ENCODE measurements at regions not wholly inside any gene's neighbourhood (a gene's known extent, or its start where the extent isn't known, plus 50 kb on each side); places are given as distances from the start of the nearest gene placed in this dataset.

GRCh38 chr1:170290991-170291390, 145.2 kb downstream of the NTMT2 start:
- DNase-seq: no peak
- H3K9me3 ChIP-seq: no peaks in the 10 kb centered on the region
- TF ChIP-seq CTCF (IDR thresholded peaks at IDR 0.05): no peak
- no peak for TF ChIP-seq POLR2A (IDR thresholded peaks at IDR 0.05)
- H3K27me3 ChIP-seq: no peaks in the 10 kb centered on the region
- intact Hi-C loops (cut with DNase I; ENCODE audit: low total_unique reads): no loop called here
- no peak overlapping the region for H3K27ac ChIP-seq
- H3K36me3 ChIP-seq: no peaks in the 10 kb centered on the region
- no peaks in the 10 kb centered on the region for H3K4me1 ChIP-seq
- no peak overlapping the region for H3K4me3 ChIP-seq

DNA sequence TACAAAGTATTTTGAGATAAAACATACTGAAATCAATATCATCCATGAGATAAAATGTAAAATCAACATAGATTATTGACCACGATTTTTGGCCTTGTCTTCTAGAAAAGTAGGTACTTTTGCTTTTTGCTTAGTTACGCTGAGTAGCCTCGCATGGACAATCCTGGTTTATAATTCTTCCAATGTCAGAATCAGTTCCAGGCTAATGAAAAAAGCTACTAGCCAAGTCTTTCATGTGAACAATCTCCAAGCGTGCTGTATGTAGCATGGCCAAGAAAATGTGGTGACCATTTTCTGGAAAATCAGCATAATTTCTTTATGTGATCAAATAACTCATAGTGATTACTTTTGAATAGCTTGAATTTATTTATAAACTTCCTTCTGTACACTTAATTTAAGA, 145.8 kb downstream of the NTMT2 start:
- H3K27me3 ChIP-seq: no peaks in the 10 kb centered on the region
- H3K27ac ChIP-seq: no peak overlapping the region
- H3K4me1 ChIP-seq: no peaks in the 10 kb centered on the region
- DNase-seq: no peak
- H3K36me3 ChIP-seq: no peaks in the 10 kb centered on the region
- intact Hi-C loops (cut with DNase I; ENCODE audit: low total_unique reads): no loop called here
- H3K9me3 ChIP-seq: no peaks in the 10 kb centered on the region
- no peak overlapping the region for H3K4me3 ChIP-seq
- TF ChIP-seq CTCF (IDR thresholded peaks at IDR 0.05) (no peak), POLR2A (IDR thresholded peaks at IDR 0.05) (no peak)

DNA sequence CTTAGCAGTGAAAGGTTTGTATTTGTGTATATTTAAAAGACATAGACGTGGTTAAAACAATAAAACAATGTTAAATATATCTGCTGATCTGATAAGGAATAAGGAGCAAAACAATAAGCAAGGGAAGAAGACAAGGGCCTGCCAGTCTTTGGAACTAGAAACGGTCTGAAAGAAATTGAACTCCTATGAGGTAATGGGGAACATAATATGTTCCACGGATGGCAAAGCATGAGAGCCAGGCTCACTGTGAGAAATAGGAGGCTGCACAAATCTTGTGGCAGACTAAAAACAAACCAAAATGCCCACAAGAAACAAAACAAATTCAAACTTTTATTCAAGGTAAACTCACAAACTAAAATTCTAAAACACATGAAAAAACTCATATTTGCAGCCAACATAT, 150.5 kb downstream of the NTMT2 start:
- no peaks in the 10 kb centered on the region for H3K27me3 ChIP-seq
- no peak overlapping the region for H3K27ac ChIP-seq

DNA sequence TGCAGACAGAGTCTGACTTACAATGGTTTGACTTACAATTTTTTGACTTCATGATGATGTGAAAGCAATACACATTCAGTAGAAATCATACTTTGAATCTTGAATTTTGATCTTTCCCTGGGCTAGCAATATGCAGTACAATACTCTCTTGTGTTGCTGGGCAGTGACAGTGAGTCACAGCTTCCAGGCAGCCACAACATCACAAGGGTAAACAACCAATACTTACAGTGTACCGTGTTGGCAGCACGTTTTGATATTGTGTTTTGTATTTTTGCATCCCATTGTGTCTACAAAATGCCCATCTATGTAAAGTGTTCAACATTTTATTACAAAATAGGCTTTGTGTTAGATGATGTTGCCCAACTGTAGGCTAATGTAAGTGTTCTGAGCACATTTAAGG, 150.9 kb downstream of the NTMT2 start:
- H3K36me3 ChIP-seq: no peaks in the 10 kb centered on the region
- no peak overlapping the region for H3K27ac ChIP-seq
- H3K9me3 ChIP-seq: no peaks in the 10 kb centered on the region
- H3K27me3 ChIP-seq: no peaks in the 10 kb centered on the region
- TF ChIP-seq CTCF (IDR thresholded peaks at IDR 0.05) (no peak), POLR2A (IDR thresholded peaks at IDR 0.05) (no peak)
- no peak overlapping the region for H3K4me3 ChIP-seq
- no peak for DNase-seq
- intact Hi-C loops (cut with DNase I; ENCODE audit: low total_unique reads): no loop called here
- no peaks in the 10 kb centered on the region for H3K4me1 ChIP-seq

More for the DNA sequence above, 150.5 kb downstream of the NTMT2 start:
- Histone ChIP-seq H3K4me3 (no peak overlapping the region), H3K4me1 (no peaks in the 10 kb centered on the region), H3K9me3 (no peaks in the 10 kb centered on the region), H3K36me3 (no peaks in the 10 kb centered on the region)
- intact Hi-C loops (cut with DNase I; ENCODE audit: low total_unique reads): no loop called here
- TF ChIP-seq POLR2A (IDR thresholded peaks at IDR 0.05): no peak
- TF ChIP-seq CTCF (IDR thresholded peaks at IDR 0.05): no peak
- DNase-seq: no peak

GRCh38 chr1:170301596-170301995, 155.8 kb downstream of the NTMT2 start:
- DNase-seq: no peak
- Histone ChIP-seq H3K4me1 (no peaks in the 10 kb centered on the region), H3K27ac (no peak overlapping the region), H3K27me3 (no peaks in the 10 kb centered on the region), H3K9me3 (no peaks in the 10 kb centered on the region), H3K4me3 (no peak overlapping the region), H3K36me3 (no peaks in the 10 kb centered on the region)
- intact Hi-C loops (cut with DNase I; ENCODE audit: low total_unique reads): no loop called here
- TF ChIP-seq POLR2A (IDR thresholded peaks at IDR 0.05): no peak
- TF ChIP-seq CTCF (IDR thresholded peaks at IDR 0.05): no peak
